Nephron (organoid): ENCODE measurements at regions not wholly inside any gene's neighbourhood (a gene's known extent, or its start where the extent isn't known, plus 50 kb on each side); places are given as distances from the start of the nearest gene placed in this dataset.
A peak's percentile ranks its signal among the peaks of the same experiment; 100 is the strongest.

ENCODE experiments used
- H3K27ac Mint-ChIP-seq, 3 experiments: 2 replicates each; pipeline ENCODE4 v1.8.0; 2020; ENCODE audit warnings: mixed read lengths in 3 of 3, mild to moderate bottlenecking in 2 of 3, moderate library complexity in 1 of 3
- H3K27me3 Mint-ChIP-seq: 2 replicates; pipeline ENCODE4 v1.8.0; 2021; ENCODE audit warnings: low read depth, mild to moderate bottlenecking, moderate library complexity, mixed read lengths
- H3K36me3 Mint-ChIP-seq: 2 replicates; pipeline ENCODE4 v1.8.0; 2020; ENCODE audit warnings: low read depth, mixed read lengths
- H3K4me1 Mint-ChIP-seq: 2 replicates; pipeline ENCODE4 v1.8.0; 2020; ENCODE audit warnings: mixed read lengths
- H3K4me3 Mint-ChIP-seq, 3 experiments: 2 replicates each; pipeline ENCODE4 v1.8.0; 2020; ENCODE audit warnings: mild to moderate bottlenecking in 3 of 3, mixed read lengths in 3 of 3, moderate library complexity in 2 of 3
- H3K9me3 Mint-ChIP-seq: 2 replicates; pipeline ENCODE4 v1.8.0; 2020; ENCODE audit warnings: mixed read lengths
- CTCF ChIP-seq, 3 experiments: fragments of 200-600 bp; sonication (generic); IDR thresholded peaks; one replicate each; pipeline ENCODE4 v1.5.0; 2021; ENCODE audit warnings: antibody characterized with exemption in 3 of 3; ENCODE audit not compliant: unreplicated experiment in 3 of 3

GRCh38 chr6:24043848-24044247 lies 82.2 kb upstream of the NRSN1 start:
- TF ChIP-seq CTCF (IDR thresholded peaks at IDR 0.05; ENCODE audit: unreplicated experiment in 3 of 3) = no peak
- no peak overlapping the region for H3K4me3 Mint-ChIP-seq
- H3K4me1 Mint-ChIP-seq = no peaks in the 10 kb centered on the region
- peaks cover under 1% of the 10 kb centered on the region for H3K36me3 Mint-ChIP-seq
- no peaks in the 10 kb centered on the region for H3K27me3 Mint-ChIP-seq
- H3K27ac Mint-ChIP-seq = no peak overlapping the region
- peaks cover 30% of the 10 kb centered on the region for H3K9me3 Mint-ChIP-seq

- Mint-ChIP-seq H3K36me3 (no peaks in the 10 kb centered on the region), H3K9me3 (no peaks in the 10 kb centered on the region), H3K27ac (peak overlapping the region; percentile 32 to 69 (median 58)), H3K4me1 (peaks cover 28% of the 10 kb centered on the region), H3K4me3 (no peak overlapping the region), H3K27me3 (no peaks in the 10 kb centered on the region)
- no peak for TF ChIP-seq CTCF (IDR thresholded peaks at IDR 0.05; ENCODE audit: unreplicated experiment in 3 of 3)
Observed at GRCh38 chr6:24051942-24052589, 73.9 kb upstream of the NRSN1 start.

GRCh38 chr6:24052590-24052961 lies 73.4 kb upstream of the NRSN1 start:
- Mint-ChIP-seq H3K4me1 (peaks cover 28% of the 10 kb centered on the region), H3K9me3 (no peaks in the 10 kb centered on the region), H3K27me3 (no peaks in the 10 kb centered on the region), H3K27ac (peak overlapping the region; percentile 32 to 69 (median 58)), H3K36me3 (no peaks in the 10 kb centered on the region), H3K4me3 (no peak overlapping the region)
- no peak for TF ChIP-seq CTCF (IDR thresholded peaks at IDR 0.05; ENCODE audit: unreplicated experiment in 3 of 3)

GRCh38 chr6:24053057-24053456 lies 73.0 kb upstream of the NRSN1 start:
- Mint-ChIP-seq H3K27me3 (no peaks in the 10 kb centered on the region), H3K4me3 (no peak overlapping the region), H3K4me1 (peaks cover 28% of the 10 kb centered on the region), H3K36me3 (no peaks in the 10 kb centered on the region), H3K27ac (peak overlapping the region; percentile 32 to 69 (median 58)), H3K9me3 (no peaks in the 10 kb centered on the region)
- TF ChIP-seq CTCF (IDR thresholded peaks at IDR 0.05; ENCODE audit: unreplicated experiment in 3 of 3) = no peak

GRCh38 chr6:24054388-24054787 lies 71.6 kb upstream of the NRSN1 start:
- Mint-ChIP-seq H3K27ac (no peak overlapping the region), H3K27me3 (no peaks in the 10 kb centered on the region), H3K9me3 (no peaks in the 10 kb centered on the region), H3K4me1 (peaks cover 28% of the 10 kb centered on the region), H3K4me3 (no peak overlapping the region), H3K36me3 (no peaks in the 10 kb centered on the region)
- no peak for TF ChIP-seq CTCF (IDR thresholded peaks at IDR 0.05; ENCODE audit: unreplicated experiment in 3 of 3)

GRCh38 chr6:24056567-24056966 lies 69.4 kb upstream of the NRSN1 start:
- no peaks in the 10 kb centered on the region for H3K9me3 Mint-ChIP-seq
- no peak overlapping the region for H3K4me3 Mint-ChIP-seq
- no peaks in the 10 kb centered on the region for H3K36me3 Mint-ChIP-seq
- no peaks in the 10 kb centered on the region for H3K27me3 Mint-ChIP-seq
- H3K27ac Mint-ChIP-seq = no peak overlapping the region
- TF ChIP-seq CTCF (IDR thresholded peaks at IDR 0.05; ENCODE audit: unreplicated experiment in 3 of 3) = no peak
- H3K4me1 Mint-ChIP-seq = peaks cover 22% of the 10 kb centered on the region
